ENCODE measurements at regions not wholly inside any gene's neighbourhood (a gene's known extent, or its start where the extent isn't known, plus 50 kb on each side); places are given as distances from the start of the nearest gene placed in this dataset.
A peak's percentile ranks its signal among the peaks of the same experiment; 100 is the strongest.
"Not testable (repeated sequence)": the region's sequence is repeated elsewhere in the genome, so short reads cannot be mapped to it uniquely, and the experiment has no call there.

- DNase-seq: no peak
These were observed 395.8 kb downstream of the NPIPA8 start for GRCh38 chr16:17940584-17941364.

GRCh38 chr16:17939723-17940122, 396.8 kb downstream of the NPIPA8 start:
- DNase-seq: no peak

DNA sequence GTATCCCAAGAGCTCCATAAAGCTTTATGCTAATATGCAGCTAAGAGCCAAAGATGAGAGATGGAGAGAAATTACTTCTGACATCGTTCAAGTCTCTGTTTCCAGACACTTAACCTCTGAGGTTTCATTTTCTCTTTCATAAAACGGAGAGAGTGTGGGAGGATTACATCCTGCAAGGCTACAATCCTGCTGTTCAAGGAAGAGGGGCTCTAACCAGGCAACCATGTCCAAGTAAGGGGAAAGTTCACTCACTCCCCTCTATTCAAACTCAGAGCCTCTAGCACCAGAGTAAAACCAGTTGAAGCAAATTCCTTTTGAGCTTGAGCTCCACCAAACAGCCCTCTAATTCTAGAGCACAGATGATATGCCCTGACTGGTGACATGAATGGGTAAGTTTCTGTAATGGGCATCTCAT, 397.4 kb downstream of the NPIPA8 start:
- no peak for DNase-seq

- DNase-seq: no peak
These were observed 398.0 kb downstream of the NPIPA8 start for GRCh38 chr16:17938546-17938945.

- DNase-seq: no peak
These were observed 399.7 kb downstream of the NPIPA8 start for GRCh38 chr16:17936766-17937402.

DNA sequence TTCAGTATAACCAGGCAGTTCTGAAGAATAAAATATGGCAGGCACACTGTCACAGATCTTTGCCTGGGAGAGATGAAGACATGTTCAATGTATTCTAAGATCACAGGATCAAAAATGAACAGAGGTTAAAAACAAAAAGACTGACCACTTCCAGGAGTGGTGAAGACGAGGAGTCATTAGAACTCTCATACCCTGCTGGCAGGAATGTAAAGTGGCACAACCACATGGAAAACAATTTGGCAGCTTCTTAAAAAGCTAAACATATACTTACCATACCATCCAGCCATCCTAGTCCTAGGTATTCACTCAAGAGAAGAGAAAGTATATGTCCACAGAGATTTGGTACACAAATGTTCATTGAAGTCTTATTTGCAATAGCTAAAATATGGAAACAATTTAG, 406.3 kb downstream of the NPIPA8 start:
- no peak for DNase-seq

GRCh38 chr16:17926866-17927399, 409.6 kb downstream of the NPIPA8 start:
- no peak for DNase-seq

DNA sequence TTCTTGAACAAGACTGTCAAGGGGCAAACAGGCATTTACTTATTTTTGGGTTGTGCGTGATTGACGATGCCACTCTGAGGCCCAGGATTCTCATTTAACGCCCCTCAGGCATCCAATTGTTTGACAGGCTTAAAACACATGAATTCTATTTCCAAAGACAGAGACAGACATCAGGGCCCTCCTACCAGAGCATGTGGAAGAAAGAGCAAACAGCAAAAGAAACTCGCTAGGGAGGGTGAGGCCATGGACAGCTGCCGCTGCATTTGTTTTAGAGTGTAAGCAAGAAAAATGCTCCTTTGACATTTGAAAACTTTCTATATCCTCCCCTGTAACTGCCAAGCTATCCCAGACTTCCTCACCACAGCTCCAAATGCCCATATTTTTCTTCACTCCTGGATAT, 410.1 kb downstream of the NPIPA8 start:
- DNase-seq: no peak

- no peak for DNase-seq
These were observed 410.8 kb downstream of the NPIPA8 start for GRCh38 chr16:17925761-17926160.

DNA sequence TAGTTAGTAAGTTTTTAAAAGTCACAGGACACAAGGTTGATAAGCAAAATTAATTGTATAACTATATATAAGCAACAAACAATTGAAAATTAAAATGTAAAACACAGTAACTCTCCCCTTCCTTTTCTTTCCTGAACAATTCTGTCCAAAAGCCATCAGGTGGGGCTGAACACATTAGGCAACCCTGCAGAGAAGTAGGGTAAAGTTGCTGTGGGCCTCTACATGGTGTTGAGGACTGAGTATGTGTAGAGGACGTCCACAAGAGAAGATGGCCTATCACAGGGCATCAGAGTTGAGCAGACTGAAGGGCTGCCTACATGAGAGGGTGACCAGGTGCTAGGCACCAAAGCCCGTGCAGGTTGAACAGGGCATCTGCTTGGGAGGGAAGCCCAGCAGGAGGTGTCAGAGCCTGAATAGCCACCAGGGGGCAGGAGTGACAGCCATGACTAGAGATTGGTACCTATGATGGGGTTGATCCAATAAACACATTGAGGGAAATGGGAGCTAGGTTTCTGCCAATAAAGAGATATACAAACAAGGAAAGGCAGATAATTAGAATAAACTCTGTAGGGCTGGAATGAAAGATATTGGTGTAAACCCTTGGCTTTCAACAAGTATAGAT, 415.1 kb downstream of the NPIPA8 start:
- peak in 2 of 51 donors; percentile 2 to 3 for DNase-seq

GRCh38 chr16:17917316-17918019, 419.1 kb downstream of the NPIPA8 start:
- DNase-seq: no peak

DNA sequence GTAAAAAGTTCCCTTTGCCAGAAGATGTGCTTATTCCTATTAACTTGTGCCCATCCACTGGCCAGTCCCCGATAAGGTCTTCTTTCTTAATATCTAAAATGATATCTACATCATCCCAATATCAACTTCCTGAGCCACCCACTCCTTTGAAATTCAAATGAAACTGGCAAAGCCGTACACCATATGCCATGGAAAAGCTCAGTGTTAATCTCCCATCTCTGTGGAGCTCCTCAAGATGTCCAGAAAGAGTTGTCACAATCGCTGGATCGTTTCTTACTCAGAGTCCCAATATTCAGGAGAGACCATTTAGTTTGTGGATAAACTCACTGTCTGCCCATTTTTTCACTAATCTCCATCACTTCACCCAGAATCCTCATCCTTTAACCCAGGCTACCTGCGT, 420.7 kb downstream of the NPIPA8 start:
- no peak for DNase-seq

DNA sequence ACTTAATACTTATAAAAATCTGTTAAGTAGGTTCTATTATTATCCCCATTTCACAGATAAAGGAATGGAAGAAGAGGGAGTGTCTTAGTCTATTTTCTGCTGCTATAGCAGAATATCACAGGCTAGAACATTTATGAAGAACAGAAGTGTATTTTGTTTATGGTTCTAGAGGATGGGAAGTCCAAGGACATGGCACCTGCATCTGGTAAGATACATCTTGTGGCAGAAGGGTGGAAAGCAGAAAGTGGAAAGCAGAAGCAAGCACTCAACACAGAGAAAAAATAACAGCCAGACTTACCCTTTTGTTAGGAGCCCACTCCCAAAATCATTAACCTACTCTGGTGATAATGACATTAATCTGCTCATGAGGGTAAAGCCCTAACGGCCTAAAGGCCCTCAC, 422.4 kb downstream of the NPIPA8 start:
- no peak for DNase-seq

GRCh38 chr16:17911578-17911977, 425.0 kb downstream of the NPIPA8 start:
- not testable (repeated sequence) for DNase-seq

- not testable (repeated sequence) for DNase-seq
These were observed 429.9 kb downstream of the NPIPA8 start for GRCh38 chr16:17906626-17907025.

- no peak for DNase-seq
These were observed 430.5 kb upstream of the XYLT1 start for GRCh38 chr16:17901309-17901708.

GRCh38 chr16:17899141-17899540, 428.4 kb upstream of the XYLT1 start:
- no peak for DNase-seq

- DNase-seq: no peak
These were observed 417.2 kb upstream of the XYLT1 start for GRCh38 chr16:17887963-17888362.

DNA sequence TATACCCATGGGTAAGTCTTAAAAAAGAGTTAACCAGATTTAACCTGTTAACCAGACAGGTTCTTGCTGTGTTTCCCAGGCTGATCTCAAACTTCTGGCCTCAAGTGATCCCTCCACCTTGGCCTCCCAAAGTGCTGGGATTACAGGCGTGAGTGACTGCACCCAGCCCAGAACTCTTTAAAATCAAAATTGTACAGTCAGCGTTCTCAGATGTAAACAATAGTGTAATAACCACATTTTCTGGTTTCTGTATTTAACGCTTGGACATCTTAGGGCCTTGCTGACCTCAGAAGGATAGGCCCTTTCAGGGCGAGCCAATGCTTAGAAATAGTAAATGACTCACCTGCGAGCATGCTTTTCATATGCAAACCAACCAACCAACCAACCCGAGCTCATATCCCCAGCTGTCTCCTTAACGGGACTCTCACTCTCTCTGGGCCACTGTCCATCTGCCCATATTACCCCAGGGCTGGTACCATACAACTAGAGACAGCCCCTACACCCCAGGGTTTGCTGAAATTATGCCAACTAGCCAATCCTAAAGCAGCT, 415.0 kb upstream of the XYLT1 start:
- no peak for DNase-seq

- no peak for DNase-seq
These were observed 407.1 kb upstream of the XYLT1 start for GRCh38 chr16:17877821-17878360.

DNA sequence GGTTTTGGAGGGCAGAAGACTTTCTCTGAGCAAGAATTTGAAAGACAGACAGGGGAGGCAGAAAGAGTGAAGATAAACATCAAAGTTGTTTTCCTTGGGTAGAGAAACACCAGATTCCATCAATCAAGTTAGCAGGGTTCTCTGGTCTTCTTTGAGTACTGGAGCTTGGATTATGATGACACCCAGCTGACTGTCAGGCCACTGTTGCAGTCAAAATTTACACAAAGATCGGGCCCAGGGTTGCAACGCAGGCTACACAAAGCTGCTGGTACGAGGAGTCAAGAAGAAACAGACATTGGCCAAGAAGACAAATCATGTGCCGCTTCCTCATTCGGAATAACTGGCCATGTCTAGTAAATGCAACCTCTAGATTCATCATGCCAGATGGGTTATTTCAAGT, 396.2 kb upstream of the XYLT1 start:
- no peak for DNase-seq
